IPS DF 6.9 (cell line): ENCODE measurements at regions not wholly inside any gene's neighbourhood (a gene's known extent, or its start where the extent isn't known, plus 50 kb on each side); places are given as distances from the start of the nearest gene placed in this dataset.
"Not testable (repeated sequence)": the region's sequence is repeated elsewhere in the genome, so short reads cannot be mapped to it uniquely, and the experiment has no call there.

Experiments
- DNase-seq: peaks from one replicate; pipeline ENCODE4 v3.0.0-alpha.2; 2013; ENCODE audit warnings: low read depth, low spot score
- H3K27ac ChIP-seq: one replicate; pipeline ENCODE4 v1.5.1; 2013; ENCODE audit warnings: low read length, control low read depth
- H3K27me3 ChIP-seq: 2 replicates; pipeline ENCODE4 v1.6.1; 2013; ENCODE audit warnings: mild to moderate bottlenecking, low read length; ENCODE audit not compliant: control insufficient read depth, insufficient read depth
- H3K36me3 ChIP-seq: 2 replicates; pipeline ENCODE4 v1.6.1; 2013; ENCODE audit warnings: low read length; ENCODE audit not compliant: control insufficient read depth, insufficient read depth
- H3K4me1 ChIP-seq: 2 replicates; pipeline ENCODE4 v1.6.1; 2013; ENCODE audit warnings: low read length; ENCODE audit not compliant: control insufficient read depth, insufficient read depth
- H3K4me3 ChIP-seq: 2 replicates; pipeline ENCODE4 v1.5.1; 2013; ENCODE audit warnings: mild to moderate bottlenecking, low read length
- H3K9me3 ChIP-seq: 2 replicates; pipeline ENCODE4 v1.6.1; 2013; ENCODE audit warnings: low read length, inconsistent platforms; ENCODE audit not compliant: control insufficient read depth, insufficient read depth
- WGBS: extraction: QIAGEN DNeasy Blood & Tissue Kit; methylation state at CpG from one replicate; pipeline ENCODE4 v1.1.7; 2013; ENCODE audit warnings: mixed read lengths, missing lambda C conversion rate; ENCODE audit not compliant: insufficient read length, insufficient coverage; 5-methylcytosine and 5-hydroxymethylcytosine counted together

DNA sequence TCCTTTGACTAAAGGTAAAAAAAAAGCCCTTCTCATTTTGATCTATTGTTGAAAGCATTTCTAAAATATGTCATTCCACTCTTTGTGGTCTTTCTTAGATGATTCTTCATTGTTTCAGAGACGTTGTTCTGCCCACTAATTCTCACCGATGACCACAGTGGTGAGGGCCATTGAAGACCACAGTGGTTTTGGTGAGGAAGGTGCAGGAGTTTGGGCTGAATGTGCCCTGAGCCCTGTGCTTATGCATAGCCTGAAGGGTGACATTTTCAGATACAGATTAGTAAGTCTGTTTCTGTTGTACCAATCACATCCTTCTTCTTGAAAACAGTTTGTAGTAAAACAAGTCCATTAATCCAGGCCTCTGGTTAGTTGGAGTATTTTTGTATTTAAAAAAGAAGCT is 251.3 kb upstream of the ATP5MC3 start:
- H3K9me3 ChIP-seq: no peaks in the 10 kb centered on the region
- no peak overlapping the region for H3K4me3 ChIP-seq
- no peaks in the 10 kb centered on the region for H3K36me3 ChIP-seq
- no peaks in the 10 kb centered on the region for H3K27me3 ChIP-seq
- no peak overlapping the region for H3K27ac ChIP-seq
- no peaks in the 10 kb centered on the region for H3K4me1 ChIP-seq
- no peak for DNase-seq
- WGBS: no CpG with 5 or more reads among the region's 2 CpGs

GRCh38 chr2:175432021-175432420 is 250.5 kb upstream of the ATP5MC3 start:
- WGBS: no CpG with 5 or more reads among the region's 5 CpGs
- H3K4me1 ChIP-seq: no peaks in the 10 kb centered on the region
- no peak for DNase-seq
- H3K36me3 ChIP-seq: no peaks in the 10 kb centered on the region
- no peaks in the 10 kb centered on the region for H3K9me3 ChIP-seq
- no peak overlapping the region for H3K27ac ChIP-seq
- H3K27me3 ChIP-seq: no peaks in the 10 kb centered on the region
- no peak overlapping the region for H3K4me3 ChIP-seq

GRCh38 chr2:175431101-175431946 is 249.8 kb upstream of the ATP5MC3 start:
- Histone ChIP-seq H3K9me3 (no peaks in the 10 kb centered on the region), H3K4me3 (no peak overlapping the region), H3K36me3 (no peaks in the 10 kb centered on the region), H3K27me3 (no peaks in the 10 kb centered on the region), H3K4me1 (no peaks in the 10 kb centered on the region), H3K27ac (no peak overlapping the region)
- no peak for DNase-seq
- no CpG with 5 or more reads among the region's 4 CpGs for WGBS

DNA sequence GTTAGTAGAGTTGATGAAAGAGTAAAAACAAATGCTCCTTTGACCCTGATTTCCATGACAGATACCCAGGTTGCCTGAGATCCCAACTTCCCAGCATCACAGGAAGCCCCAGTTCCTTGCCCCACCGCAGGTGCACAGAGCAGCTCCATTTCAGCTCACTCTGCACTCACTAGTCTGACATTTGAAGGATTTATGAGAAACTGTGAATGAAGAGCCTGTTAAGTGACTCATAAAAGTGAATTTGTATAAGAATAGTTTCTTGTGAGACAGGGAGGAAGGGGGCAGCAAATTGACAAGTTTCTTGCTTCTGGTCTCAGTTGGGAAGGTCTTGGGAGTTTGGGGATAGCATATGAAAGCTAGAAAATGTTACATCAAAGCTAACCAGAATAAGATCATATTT is 248.7 kb upstream of the ATP5MC3 start:
- no peaks in the 10 kb centered on the region for H3K9me3 ChIP-seq
- WGBS: no CpG with 5 or more reads among the region's 1 CpG
- H3K27ac ChIP-seq: no peak overlapping the region
- H3K4me3 ChIP-seq: no peak overlapping the region
- H3K36me3 ChIP-seq: no peaks in the 10 kb centered on the region
- DNase-seq: no peak
- H3K4me1 ChIP-seq: no peaks in the 10 kb centered on the region
- no peaks in the 10 kb centered on the region for H3K27me3 ChIP-seq

- no peak overlapping the region for H3K27ac ChIP-seq
- DNase-seq: no peak
- H3K4me3 ChIP-seq: no peak overlapping the region
- WGBS: no CpG with 5 or more reads among the region's 8 CpGs
- H3K27me3 ChIP-seq: 0 out of 2 replicates have a peak, but pooled peaks cover 1% of the 10 kb centered on the region
- no peaks in the 10 kb centered on the region for H3K36me3 ChIP-seq
- no peaks in the 10 kb centered on the region for H3K4me1 ChIP-seq
- no peaks in the 10 kb centered on the region for H3K9me3 ChIP-seq
Observed at GRCh38 chr2:175418224-175418835, 236.8 kb upstream of the ATP5MC3 start.

DNA sequence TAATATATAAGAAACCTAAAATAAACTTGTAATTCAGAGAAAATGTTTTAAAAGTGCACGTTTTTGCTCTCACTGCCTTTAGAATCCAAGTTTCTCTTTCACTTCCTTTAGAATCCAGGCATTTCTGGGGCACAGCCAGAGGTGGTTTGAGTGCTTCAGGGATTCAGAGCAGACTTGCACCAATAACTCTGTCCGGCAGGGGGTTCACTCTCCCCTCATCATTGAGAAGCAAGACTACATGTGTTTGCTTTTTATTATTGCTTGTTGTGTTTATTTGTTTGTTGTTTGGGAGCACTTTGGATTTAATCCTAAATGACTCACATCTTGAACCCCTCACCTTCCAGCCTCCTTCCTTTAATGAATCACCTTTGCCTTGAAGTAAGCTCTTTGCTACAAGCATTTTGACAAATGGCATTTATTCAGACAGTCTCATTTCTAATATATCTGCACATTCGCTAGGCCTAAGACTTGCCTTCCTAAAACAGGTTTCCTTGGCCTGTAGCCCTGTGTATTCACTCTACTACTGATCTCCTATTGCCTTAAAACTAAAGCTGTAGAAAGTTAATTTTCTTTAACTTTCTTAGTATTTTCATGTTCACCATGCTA is 233.5 kb upstream of the ATP5MC3 start:
- Histone ChIP-seq H3K4me1 (no peaks in the 10 kb centered on the region), H3K27ac (no peak overlapping the region), H3K4me3 (no peak overlapping the region), H3K36me3 (no peaks in the 10 kb centered on the region), H3K27me3 (no peaks in the 10 kb centered on the region), H3K9me3 (no peaks in the 10 kb centered on the region)
- no CpG with 5 or more reads among the region's 3 CpGs for WGBS
- peak; percentile 31 for DNase-seq

GRCh38 chr2:175414191-175414881 is 232.8 kb upstream of the ATP5MC3 start:
- no peaks in the 10 kb centered on the region for H3K9me3 ChIP-seq
- no peaks in the 10 kb centered on the region for H3K27me3 ChIP-seq
- DNase-seq: no peak
- no peaks in the 10 kb centered on the region for H3K36me3 ChIP-seq
- no CpG with 5 or more reads among the region's 5 CpGs for WGBS
- no peak overlapping the region for H3K27ac ChIP-seq
- H3K4me1 ChIP-seq: no peaks in the 10 kb centered on the region
- H3K4me3 ChIP-seq: no peak overlapping the region

- H3K4me3 ChIP-seq, H3K27ac ChIP-seq, H3K27me3 ChIP-seq, H3K36me3 ChIP-seq, H3K4me1 ChIP-seq, DNase-seq, H3K9me3 ChIP-seq: not testable (repeated sequence)
- no CpG with 5 or more reads among the region's 1 CpG for WGBS
Observed at GRCh38 chr2:175410941-175411340, 229.4 kb upstream of the ATP5MC3 start.

DNA sequence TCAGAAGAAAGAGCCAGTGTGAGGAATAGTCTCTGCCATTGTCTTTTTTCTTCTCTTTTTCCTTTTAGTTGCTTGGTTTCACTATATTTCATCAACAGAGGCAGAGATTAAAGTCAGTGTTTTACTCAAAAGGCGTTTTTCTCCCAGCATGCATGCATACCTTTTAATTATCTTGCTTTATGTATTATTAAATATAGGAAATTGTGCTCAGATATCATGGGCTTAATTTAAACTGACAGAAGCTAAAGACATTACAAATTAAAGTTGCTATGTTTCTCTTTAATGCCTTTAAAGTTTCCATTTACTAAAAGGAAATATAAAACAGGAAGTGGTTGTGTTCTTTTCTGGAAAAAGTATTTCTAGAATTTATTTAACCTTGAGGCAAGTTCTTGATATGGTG is 223.3 kb upstream of the ATP5MC3 start:
- H3K27ac ChIP-seq: no peak overlapping the region
- H3K27me3 ChIP-seq: no peaks in the 10 kb centered on the region
- no peaks in the 10 kb centered on the region for H3K4me1 ChIP-seq
- H3K36me3 ChIP-seq: no peaks in the 10 kb centered on the region
- WGBS: no CpG with 5 or more reads among the region's 1 CpG
- H3K4me3 ChIP-seq: no peak overlapping the region
- no peak for DNase-seq
- H3K9me3 ChIP-seq: no peaks in the 10 kb centered on the region

DNA sequence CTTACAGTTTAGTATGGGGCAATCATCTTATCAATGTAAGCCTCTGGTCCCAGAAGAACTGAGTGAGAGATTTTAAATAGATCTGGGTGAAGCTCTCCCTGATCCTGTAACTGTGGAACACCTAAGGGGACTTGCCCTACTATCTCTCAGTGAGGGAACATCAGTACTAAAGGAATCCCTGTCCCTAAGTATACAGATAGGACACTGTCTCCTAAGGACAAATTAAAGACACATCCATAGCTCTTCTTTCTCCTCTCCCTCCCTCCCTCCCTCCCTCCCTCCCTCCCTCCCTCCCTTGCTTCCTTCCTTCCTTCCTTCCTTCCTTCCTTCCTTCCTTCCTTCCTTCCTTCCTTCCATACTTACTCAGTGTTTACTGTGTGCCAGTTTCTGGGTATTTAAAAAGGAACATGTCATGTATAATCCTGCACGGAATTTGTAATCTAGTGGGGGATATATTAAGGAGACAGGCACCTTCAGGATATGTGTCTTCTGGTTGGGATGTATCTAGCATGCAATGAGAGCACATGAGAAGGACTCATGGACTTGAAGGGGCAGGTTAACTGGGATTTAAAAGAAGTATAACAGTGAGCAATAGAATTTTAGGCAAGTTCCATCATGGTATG is 222.2 kb upstream of the ATP5MC3 start:
- Histone ChIP-seq H3K27ac (no peak overlapping the region), H3K27me3 (no peaks in the 10 kb centered on the region), H3K4me1 (no peaks in the 10 kb centered on the region), H3K36me3 (no peaks in the 10 kb centered on the region), H3K9me3 (no peaks in the 10 kb centered on the region), H3K4me3 (no peak overlapping the region)
- no CpG with 5 or more reads among the region's 1 CpG for WGBS
- DNase-seq: no peak
